MM.1S (cell line): ENCODE measurements at regions not wholly inside any gene's neighbourhood (a gene's known extent, or its start where the extent isn't known, plus 50 kb on each side); places are given as distances from the start of the nearest gene placed in this dataset.

ENCODE experiments used
- DNase-seq: peaks from one replicate; pipeline ENCODE4 v3.0.0-alpha.2; 2015
- H2AFZ ChIP-seq: fragments of 300-600 bp; sonication (generic); 2 replicates; pipeline ENCODE4 v1.6.0; 2016; ENCODE audit warnings: antibody characterized with exemption, low read length
- H3F3A ChIP-seq: fragments of 300-600 bp; sonication (generic); 2 replicates; pipeline ENCODE4 v1.6.1; 2016; ENCODE audit warnings: mild to moderate bottlenecking, antibody characterized with exemption, low read length, moderate library complexity, mixed read lengths; ENCODE audit not compliant: insufficient read depth
- H3K27ac ChIP-seq: fragments of 300-600 bp; sonication (generic); 2 replicates; pipeline ENCODE4 v1.5.1; 2016; ENCODE audit warnings: mild to moderate bottlenecking, low read length
- H3K27me3 ChIP-seq: fragments of 300-600 bp; sonication (generic); replicated peaks from 2 replicates; pipeline ENCODE4 v1.6.0; 2016; ENCODE audit warnings: low read length; ENCODE audit not compliant: insufficient read depth
- H3K36me3 ChIP-seq: fragments of 300-600 bp; sonication (generic); replicated peaks from 2 replicates; pipeline ENCODE4 v1.6.1; 2016; ENCODE audit warnings: mild to moderate bottlenecking, low read length, mixed read lengths; ENCODE audit not compliant: insufficient read depth
- H3K4me1 ChIP-seq: fragments of 300-600 bp; sonication (generic); 2 replicates; pipeline ENCODE4 v1.6.1; 2016; ENCODE audit warnings: low read length, mixed read lengths
- H3K4me2 ChIP-seq: fragments of 300-600 bp; sonication (generic); 2 replicates; pipeline ENCODE4 v1.6.0; 2016; ENCODE audit warnings: low read depth, low read length
- H3K4me3 ChIP-seq: fragments of 300-600 bp; sonication (generic); 2 replicates; pipeline ENCODE4 v1.5.1; 2016; ENCODE audit warnings: low read length, mixed read lengths
- H3K79me2 ChIP-seq: fragments of 300-600 bp; sonication (generic); 2 replicates; pipeline ENCODE4 v1.6.1; 2016; ENCODE audit warnings: mixed run types, low read length, mixed read lengths
- H3K9ac ChIP-seq: fragments of 300-600 bp; sonication (generic); 2 replicates; pipeline ENCODE4 v1.6.1; 2016; ENCODE audit warnings: low read length, mixed read lengths
- H3K9me2 ChIP-seq: fragments of 300-600 bp; sonication (generic); replicated peaks from 2 replicates; pipeline ENCODE4 v1.6.1; 2016; ENCODE audit warnings: mild to moderate bottlenecking, low read length, mixed read lengths; ENCODE audit not compliant: insufficient read depth
- H3K9me3 ChIP-seq: fragments of 300-600 bp; sonication (generic); replicated peaks from 2 replicates; pipeline ENCODE4 v1.6.1; 2016; ENCODE audit warnings: mild to moderate bottlenecking, low read length, mixed read lengths; ENCODE audit not compliant: insufficient read depth
- H4K20me1 ChIP-seq: fragments of 300-600 bp; sonication (generic); 2 replicates; pipeline ENCODE4 v1.6.1; 2016; ENCODE audit warnings: mild to moderate bottlenecking, low read length, moderate library complexity, mixed read lengths; ENCODE audit not compliant: insufficient read depth
- EZH2 ChIP-seq: fragments of 300-600 bp; sonication (generic); optimal IDR thresholded peaks from 2 replicates; pipeline ENCODE3; 2017; ENCODE audit warnings: low read depth, mild to moderate bottlenecking, antibody characterized with exemption, low read length, mixed read lengths
- EZH2phosphoT487 ChIP-seq: fragments of 300-600 bp; sonication (generic); IDR thresholded peaks from 2 replicates; pipeline ENCODE4 v1.6.1; 2018; ENCODE audit warnings: antibody characterized with exemption, low read length
- TF ChIP-seq, protein P1 (sequence below): fragments of 300-600 bp; sonication (generic); IDR thresholded peaks from 2 replicates; pipeline ENCODE4 v1.5.1; 2016; ENCODE audit warnings: antibody characterized with exemption, low read length, mixed read lengths

DNA sequence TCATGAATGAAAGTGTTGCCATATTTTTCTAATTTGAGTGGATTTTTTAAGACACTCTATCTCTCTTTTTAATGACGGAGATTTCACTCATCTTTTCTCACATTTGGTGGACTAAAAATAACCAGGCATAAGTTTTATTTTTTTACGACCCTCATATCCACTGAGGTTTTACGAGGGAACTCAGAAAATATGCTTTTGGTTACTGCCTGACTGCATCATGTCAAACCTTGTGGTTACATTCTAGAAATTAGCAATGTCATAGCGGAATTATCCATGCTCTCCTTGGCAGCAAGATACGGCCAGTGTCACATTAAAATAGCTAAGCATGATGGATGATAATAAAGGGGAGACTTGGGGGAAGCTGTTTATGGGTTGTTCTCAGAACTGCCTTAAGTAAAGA is 428.6 kb upstream of the FSHR start:
- no peak overlapping the region for H3K27ac ChIP-seq
- no peak overlapping the region for H3K4me2 ChIP-seq
- H3K4me1 ChIP-seq: no peaks in the 10 kb centered on the region
- H4K20me1 ChIP-seq: no peaks in the 10 kb centered on the region
- no peak overlapping the region for H3K9ac ChIP-seq
- TF ChIP-seq, protein P1, sequence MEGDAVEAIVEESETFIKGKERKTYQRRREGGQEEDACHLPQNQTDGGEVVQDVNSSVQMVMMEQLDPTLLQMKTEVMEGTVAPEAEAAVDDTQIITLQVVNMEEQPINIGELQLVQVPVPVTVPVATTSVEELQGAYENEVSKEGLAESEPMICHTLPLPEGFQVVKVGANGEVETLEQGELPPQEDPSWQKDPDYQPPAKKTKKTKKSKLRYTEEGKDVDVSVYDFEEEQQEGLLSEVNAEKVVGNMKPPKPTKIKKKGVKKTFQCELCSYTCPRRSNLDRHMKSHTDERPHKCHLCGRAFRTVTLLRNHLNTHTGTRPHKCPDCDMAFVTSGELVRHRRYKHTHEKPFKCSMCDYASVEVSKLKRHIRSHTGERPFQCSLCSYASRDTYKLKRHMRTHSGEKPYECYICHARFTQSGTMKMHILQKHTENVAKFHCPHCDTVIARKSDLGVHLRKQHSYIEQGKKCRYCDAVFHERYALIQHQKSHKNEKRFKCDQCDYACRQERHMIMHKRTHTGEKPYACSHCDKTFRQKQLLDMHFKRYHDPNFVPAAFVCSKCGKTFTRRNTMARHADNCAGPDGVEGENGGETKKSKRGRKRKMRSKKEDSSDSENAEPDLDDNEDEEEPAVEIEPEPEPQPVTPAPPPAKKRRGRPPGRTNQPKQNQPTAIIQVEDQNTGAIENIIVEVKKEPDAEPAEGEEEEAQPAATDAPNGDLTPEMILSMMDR: no peak
- TF ChIP-seq EZH2 (no peak), EZH2phosphoT487 (no peak)
- H3F3A ChIP-seq: no peaks in the 10 kb centered on the region
- no peaks in the 10 kb centered on the region for H3K9me2 ChIP-seq
- H3K36me3 ChIP-seq: no peaks in the 10 kb centered on the region
- H2AFZ ChIP-seq: no peak overlapping the region
- no peaks in the 10 kb centered on the region for H3K79me2 ChIP-seq
- H3K27me3 ChIP-seq: no peaks in the 10 kb centered on the region
- DNase-seq: no peak
- no peak overlapping the region for H3K4me3 ChIP-seq
- no peaks in the 10 kb centered on the region for H3K9me3 ChIP-seq

DNA sequence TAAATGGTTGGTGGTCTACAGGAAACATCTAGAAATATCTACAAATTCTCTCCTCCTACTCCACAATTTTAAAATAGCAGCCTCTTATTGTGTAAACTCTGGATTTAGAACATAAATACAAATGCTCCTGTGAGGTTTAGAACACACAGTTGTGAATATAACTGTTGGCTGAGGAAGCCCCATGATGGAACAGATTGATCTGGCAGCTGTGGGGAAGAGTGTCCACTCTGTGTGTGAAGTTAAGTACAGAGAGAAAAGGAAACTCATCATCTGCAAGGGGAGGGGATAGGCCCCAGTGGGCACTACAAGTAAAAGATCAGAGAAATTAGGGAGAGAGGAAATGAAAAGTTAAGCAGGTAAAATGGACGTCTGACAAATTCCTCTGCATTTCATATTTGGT is 422.7 kb upstream of the FSHR start:
- DNase-seq: no peak
- H3K4me3 ChIP-seq: no peak overlapping the region

DNA sequence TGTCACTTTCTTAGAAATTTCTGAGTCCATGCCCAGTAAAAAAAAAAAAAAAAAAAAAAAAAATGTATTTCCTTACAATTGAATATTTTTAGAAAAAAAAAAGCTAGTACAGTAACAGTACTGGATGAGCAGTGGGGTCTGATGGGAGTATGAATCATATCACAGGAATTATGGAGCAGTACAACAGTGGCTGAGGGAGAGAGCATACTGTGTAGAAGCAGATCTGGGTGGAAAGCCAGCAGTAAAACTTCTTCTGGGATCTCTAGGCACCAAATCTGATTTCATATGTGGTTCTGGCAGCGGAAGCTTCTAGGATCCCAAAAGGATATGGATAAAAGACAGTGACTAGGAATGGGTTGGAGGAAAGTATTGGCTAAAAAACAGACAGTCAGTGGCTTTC is 414.9 kb upstream of the FSHR start:
- H3K9ac ChIP-seq: no peak overlapping the region
- no peak overlapping the region for H3K4me3 ChIP-seq
- no peaks in the 10 kb centered on the region for H4K20me1 ChIP-seq
- H3K9me2 ChIP-seq: no peaks in the 10 kb centered on the region
- H3K79me2 ChIP-seq: no peaks in the 10 kb centered on the region
- H3K27me3 ChIP-seq: no peaks in the 10 kb centered on the region
- no peaks in the 10 kb centered on the region for H3K4me1 ChIP-seq
- no peak overlapping the region for H2AFZ ChIP-seq
- no peak for DNase-seq
- H3K9me3 ChIP-seq: no peaks in the 10 kb centered on the region
- TF ChIP-seq, protein P1: no peak
- TF ChIP-seq EZH2phosphoT487: no peak
- no peak for TF ChIP-seq EZH2
- no peaks in the 10 kb centered on the region for H3F3A ChIP-seq
- H3K4me2 ChIP-seq: no peak overlapping the region
- H3K36me3 ChIP-seq: no peaks in the 10 kb centered on the region
- no peak overlapping the region for H3K27ac ChIP-seq

More for the DNA sequence above, 422.7 kb upstream of the FSHR start:
- TF ChIP-seq, protein P1: no peak
- no peak for TF ChIP-seq EZH2phosphoT487
- TF ChIP-seq EZH2: no peak
- Histone ChIP-seq H3K9ac (no peak overlapping the region), H3K36me3 (no peaks in the 10 kb centered on the region), H3K27me3 (no peaks in the 10 kb centered on the region), H3K27ac (no peak overlapping the region), H4K20me1 (no peaks in the 10 kb centered on the region), H3F3A (no peaks in the 10 kb centered on the region), H3K79me2 (no peaks in the 10 kb centered on the region), H3K9me2 (no peaks in the 10 kb centered on the region), H3K4me2 (no peak overlapping the region), H3K4me1 (no peaks in the 10 kb centered on the region), H3K9me3 (no peaks in the 10 kb centered on the region), H2AFZ (no peak overlapping the region)
